T1000 (cell line): ENCODE measurements at regions not wholly inside any gene's neighbourhood (a gene's known extent, or its start where the extent isn't known, plus 50 kb on each side); places are given as distances from the start of the nearest gene placed in this dataset.
"Not testable (repeated sequence)": the region's sequence is repeated elsewhere in the genome, so short reads cannot be mapped to it uniquely, and the experiment has no call there.

Experiments
- DNase-seq: peaks from one replicate; lab custom pipeline; 2025; ENCODE audit warnings: mixed read lengths; lab: John Stamatoyannopoulos, UW

DNA sequence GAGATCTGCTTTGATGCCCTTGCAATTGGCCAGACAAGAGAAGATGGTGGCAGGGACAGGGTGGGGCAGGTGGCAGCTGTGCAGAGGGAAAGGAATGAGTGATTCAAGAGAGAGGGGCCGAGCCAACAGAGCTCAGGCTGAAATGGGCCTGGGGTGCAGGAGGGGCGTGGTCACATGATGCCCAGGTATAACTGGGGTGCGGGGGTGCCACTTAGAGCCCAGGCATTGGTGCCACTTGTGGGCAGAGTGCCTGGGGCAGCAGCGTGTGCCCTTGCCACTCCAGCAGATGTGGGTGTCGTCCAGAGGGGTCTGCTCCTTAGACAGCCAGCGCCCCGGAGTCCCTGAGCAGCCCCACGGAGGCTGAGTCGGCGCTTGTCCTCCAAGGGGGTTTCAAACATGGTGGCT is 88.7 kb downstream of the PLXNA1 start:
- DNase-seq: no peak

DNA sequence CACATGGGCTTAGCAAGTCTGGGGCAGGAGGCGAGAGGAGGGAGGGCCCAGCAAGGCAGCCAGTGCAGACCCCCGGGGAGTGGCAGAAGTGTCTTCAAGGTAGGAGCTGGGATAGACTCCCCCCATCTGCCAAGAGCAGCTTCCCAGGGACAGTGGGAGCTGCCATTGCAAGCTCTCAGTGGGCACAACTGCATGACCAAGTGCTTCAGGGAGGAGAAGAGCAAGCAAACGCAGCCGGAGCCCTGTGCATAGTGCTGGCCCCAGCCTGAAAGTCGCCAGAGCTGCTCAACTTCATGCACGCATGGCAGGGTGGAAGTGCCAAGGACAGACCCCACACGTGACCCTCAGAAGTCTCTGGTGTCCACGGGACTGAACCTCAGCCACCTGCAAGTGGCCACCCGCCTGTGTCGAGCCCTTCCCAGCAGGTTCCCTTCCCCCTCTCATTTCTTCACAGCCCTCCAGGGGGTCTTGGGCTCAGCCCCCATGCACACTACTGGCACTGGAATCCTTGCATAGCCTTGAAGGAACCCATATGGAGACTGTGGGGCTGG is 89.4 kb downstream of the PLXNA1 start:
- DNase-seq: no peak

DNA sequence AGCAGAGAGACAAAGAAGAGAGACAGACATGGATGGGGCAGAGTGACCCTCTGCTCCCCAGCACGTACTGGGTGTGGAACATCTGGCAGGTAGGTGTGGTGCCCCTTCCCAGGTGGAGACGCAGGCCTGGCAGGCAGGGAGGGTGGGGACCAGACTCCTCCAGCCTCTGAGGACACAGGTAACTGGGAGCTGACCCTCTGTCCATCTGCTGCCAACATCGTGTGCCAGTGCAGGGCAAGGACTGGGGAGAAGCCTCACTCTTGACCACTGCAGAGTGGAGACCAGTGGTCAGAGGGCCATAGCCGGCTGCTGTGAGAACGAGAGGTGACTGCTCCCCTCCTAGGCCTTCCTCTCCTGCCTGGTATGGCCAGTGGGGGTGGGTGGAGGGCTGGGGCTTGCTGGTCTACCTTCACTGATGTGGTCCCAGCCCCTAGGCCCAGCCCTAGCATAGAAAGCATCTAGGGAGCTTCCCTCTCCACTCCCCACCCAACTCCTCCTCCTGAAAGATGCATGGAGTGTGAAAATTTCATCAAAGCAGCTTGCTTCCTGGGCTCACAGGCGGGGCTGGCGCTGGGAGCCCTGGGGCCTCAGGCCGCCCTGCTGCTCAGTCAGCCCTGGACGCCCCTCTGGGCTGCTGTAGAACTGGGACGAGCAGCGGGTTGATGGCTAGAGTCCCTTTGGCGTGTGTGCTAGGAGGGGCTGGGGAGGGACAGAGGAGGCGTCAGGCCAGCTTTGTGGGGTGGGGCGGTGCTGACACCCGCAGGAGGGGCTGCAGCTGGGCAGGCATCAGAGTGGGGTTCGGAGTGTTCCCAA is 90.3 kb downstream of the PLXNA1 start:
- DNase-seq: no peak

DNA sequence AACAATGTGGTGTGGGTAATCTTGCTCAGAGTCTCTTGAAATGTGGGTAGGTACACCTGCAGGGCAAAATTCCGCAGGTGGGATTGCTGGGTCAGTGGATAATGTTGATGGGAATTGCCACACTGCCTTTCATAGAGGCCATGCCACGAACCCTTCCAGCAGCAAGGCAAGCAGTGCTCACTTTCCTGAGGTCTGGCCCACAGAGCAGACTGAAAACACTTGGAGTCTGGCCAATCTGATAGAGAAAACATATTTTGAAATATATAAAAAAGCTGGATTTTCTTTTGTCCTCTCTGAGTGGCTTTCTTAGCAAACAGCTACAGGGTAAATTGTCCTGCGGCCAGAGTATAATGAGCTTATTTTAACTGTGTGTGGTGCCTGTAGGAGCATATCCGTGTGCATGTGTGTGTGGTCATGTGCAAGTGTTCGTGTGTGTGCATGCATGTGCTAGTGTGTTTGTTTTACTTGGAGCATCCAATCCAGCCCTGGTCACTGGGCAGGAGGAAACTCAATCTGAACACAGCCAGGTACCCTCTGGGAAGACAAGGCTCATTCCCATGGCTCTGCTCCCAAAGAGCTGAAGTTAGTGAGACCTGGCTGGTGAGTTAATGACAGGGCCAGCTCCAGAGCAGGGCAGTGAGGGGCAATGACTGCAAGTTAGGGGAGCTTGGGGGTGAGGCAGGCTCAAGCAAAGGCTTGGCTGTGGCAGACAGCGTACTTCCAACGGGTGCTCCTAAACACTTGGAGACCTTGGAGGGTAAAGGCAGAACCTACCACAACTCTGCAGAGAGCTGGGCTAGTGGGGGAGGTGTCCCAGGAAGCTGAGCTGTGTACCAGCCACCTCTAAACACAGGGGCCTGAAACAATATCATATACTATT is 91.3 kb downstream of the PLXNA1 start:
- no peak for DNase-seq

DNA sequence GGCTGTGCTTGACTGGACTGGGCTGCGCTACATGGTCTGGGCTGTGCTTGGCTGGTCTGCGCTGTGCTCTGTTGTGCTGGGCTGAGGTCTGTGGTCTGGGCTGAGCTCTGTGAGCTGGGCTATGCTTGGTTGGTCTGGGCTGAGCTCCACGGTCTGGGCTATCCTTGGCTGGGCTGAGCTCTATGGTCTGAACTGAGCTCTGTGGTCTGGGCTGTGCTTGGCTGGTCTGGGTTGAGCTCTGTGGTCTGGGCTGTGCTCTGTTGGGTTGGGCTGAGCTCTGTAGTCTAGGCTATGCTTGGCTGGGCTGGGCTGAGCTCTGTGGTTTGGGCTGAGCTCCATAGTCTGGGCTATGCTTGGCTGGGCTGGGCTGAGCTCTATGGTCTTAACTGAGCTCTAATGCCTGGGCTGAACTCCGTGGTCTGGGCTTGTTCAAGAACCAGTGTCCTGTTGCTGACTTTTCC is 92.0 kb downstream of the PLXNA1 start:
- DNase-seq: no peak

DNA sequence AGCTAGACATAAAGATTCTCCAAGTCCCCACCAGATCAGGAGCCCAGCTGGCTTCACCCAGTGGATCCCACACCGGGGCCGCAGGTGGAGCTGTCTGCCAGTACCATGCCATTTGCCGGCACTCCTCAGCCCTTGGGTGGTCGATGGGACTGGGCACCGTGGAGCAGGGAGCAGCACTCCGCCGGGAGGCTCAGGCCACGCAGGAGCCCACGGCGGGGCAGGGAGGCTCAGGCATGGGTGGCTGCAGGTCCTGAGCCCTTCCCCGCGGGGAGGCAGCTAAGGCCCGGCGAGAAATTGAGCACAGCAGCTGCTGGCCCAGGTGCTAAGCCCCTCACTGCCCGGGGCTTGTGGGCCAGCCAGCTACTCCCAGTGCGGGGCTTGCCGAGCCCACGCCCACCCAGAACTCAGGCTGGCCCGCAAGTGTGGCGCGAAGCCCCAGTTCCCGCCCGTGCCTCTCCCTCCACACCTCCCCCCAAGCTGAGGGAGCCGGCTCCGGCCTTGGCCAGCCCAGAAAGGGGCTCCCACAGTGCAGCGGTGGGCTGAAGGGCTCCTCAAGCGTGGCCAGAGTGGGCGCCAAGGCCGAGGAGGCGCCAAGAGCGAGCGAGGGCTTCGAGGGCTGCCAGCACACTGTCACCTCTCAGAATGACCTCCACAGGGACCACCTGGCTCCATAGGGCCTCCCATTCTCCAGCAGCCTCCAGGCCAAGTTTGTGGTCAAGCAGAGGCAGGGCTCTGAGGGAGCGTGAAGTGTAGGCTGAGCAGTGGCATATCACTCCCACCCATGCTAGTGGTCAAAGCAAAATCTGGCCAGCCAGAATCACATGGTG is 93.5 kb downstream of the PLXNA1 start:
- DNase-seq: not testable (repeated sequence)

DNA sequence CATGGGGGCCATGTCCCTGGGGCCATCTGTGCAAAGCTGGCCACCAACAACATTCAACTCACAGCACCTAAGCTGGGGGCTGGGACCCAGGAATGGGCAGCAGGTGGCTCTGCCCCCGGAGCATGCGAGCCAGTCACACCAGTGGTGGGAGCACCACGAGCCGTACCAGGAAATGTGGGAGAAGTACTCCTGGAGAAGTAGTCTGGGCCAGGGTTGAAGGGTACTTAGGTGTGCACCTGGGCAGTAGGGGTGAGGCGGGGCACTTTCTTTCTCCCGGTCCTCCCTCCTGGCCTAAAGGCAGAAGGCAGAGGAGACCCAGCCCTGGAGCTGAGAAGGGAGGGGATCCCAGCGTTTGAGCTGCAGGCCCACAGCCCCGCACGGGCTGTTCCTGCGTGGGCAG is 94.2 kb downstream of the PLXNA1 start:
- DNase-seq: no peak

DNA sequence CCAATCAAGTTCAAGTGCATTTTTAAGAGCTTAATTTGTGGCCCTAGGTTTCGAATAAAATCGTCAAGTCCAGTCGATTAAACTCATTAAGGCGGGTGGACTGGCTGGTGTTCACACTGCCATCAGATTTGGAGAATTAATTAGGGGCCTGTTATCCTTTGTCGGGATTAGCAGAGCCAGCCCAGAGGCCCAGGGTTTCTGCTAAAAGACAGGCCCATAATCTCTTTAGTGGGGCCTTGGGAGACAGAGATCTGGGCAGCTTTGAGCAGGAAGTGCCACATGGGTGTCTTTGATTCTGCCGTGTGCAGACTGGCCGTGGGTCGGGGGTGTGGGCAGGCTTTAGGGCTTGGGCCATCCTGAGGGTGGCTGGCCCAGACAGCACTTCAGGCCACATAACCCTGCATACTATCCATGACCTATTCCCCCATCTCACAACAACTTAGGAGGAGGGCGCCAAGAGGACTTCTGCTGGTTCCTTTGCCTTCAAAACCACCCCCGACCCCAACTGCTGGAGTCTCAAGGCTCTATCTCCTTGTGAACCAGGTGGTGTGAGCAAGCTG is 94.7 kb downstream of the PLXNA1 start:
- no peak for DNase-seq

DNA sequence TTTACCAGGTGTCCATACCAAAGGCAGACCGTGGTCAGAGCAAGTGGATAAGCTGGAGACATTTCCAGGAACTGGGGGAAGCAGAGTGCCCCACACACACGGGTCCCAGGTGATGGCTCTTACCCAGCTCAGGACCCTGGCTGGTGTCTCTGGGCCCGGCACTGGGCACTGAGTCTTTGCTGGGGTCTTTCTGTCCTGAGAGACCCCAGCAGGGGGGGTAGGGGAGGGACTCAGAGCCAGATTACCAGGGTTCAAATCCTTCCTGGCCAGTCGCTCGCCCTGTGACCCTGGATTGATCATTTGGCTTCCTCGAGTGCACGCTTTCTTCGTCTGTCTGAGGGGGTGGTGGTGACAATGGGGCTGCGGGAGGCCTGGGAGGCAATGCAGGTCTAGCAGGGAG is 95.7 kb downstream of the PLXNA1 start:
- DNase-seq: no peak

DNA sequence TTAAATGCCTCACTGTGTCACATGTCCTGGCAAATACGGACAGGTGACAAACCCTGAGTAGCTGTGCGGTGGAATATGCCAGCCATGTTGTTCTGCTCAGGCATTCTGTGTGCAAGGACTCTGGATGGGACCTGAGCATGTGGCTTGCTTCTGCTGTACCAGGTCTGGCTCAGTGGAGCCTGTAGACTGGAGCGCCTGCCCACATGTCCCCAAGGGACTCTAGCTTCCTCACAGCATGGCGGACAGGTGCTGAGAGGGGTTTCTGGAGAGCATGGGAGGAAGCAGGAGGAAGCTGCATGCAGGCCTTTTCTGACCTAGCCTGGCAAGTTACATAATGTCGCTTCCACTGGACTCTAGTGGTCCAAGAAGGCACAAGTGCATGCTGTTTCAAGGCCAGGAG is 96.3 kb downstream of the PLXNA1 start:
- DNase-seq: no peak

DNA sequence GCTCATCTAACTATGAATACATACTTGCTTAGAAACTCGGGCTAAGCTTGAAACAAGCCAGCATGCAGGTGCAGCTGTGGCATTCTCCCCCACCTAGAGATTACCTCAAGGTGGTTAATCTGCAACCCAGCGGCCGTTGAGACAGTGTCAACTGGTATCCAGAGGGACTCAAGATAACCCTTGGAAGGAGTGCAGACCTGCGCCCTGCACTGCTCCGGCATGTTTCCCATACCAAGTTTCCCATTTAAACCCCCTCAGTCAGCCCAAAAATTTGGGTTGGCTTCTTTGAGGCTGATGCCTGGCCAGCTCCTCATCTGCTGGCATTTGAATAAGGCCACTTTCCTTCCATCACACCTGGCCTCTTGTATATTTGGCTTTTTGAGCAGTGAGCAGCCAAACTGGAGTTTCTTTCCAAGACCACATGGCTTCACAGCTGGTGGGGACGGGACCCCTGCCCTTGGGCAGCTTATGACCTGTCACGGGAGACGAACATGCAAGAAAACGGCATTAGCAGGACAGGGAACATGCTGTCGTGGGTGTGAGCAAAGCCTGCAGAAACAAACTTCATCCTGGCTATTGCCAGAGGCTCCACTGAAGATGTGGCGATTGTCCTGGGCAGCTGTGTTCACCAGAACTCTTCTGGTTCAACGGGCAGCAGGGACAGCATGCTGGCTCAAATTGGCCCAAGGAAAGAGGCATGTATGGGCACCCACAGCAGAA is 98.2 kb downstream of the PLXNA1 start:
- DNase-seq: no peak

DNA sequence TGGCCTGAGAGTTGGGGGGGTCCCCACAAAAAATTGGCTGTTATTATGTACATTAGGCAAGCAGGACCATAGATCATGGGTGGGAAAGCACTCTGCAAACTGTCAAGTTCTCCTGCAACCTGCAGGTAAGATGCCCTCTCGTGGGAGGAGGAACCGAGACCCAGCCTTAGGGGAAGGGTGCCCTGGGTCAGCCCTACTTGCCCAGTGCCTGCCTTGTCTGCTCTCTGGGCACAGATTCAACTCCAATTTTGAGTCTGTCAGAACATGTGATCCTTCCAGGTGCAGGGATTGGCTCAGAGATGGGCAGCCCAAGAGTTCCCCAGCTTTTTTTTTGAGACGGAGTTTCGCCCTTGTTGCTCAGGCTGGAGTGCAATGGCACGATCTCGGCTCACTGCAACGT is 99.2 kb downstream of the PLXNA1 start:
- DNase-seq: no peak

DNA sequence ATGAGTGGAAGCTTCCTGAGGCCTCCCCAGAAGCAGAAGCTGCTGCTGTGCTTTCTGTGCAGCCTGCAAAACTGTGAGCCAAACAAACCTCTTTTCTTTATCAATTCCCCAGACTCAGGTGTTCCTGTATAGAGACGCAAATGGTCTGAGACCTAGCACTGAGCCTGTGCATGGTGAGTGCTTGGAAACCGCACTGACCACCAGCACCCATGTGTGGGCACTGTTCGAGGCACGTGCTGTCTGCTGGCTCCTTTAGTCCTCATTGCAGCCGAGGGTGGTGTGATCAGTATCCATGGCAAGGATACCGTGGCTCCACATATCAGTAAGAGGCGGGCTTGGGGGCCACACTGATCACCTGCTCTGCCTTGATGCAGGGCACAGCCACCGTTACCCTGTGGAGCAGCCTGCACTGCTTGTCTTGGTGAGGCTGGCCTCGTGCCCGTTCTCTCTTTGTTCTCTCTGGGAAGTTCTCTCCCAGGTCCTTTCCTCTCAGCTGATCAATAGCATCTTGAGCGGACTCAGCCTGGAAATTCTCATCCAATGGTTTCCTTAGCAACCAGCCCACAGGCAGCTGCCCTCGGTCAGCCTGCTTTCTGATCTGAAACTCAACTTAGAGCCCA is 101.0 kb downstream of the PLXNA1 start:
- no peak for DNase-seq

DNA sequence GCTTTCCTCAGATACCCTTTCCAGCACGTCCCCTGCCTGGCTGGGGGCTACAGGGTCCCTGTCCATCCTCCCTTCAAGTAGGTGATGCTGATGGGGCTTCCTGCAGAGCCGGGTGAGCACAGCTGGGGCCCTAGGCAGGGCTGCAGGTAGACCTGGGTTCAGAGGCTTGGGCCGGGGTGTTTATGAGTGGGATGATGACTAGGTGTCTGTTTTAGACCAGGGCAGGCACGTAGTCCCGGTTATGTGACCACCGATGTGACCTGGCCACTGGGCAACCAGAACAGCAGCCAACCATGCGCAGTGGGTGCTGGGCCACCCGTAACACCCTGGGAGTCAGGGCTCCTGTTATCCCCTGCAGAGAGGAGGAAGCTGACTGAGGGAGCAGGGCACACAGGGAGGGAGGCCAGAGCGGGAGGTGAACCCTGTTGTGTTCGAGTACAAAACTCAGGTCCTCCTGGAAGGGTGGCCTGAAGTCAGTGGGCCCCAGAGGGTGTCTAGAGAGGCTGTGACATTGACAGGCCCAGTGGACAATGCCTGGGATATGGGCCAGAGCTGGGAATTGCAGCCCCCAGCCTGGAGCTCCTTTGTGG is 101.6 kb downstream of the PLXNA1 start:
- DNase-seq: no peak

DNA sequence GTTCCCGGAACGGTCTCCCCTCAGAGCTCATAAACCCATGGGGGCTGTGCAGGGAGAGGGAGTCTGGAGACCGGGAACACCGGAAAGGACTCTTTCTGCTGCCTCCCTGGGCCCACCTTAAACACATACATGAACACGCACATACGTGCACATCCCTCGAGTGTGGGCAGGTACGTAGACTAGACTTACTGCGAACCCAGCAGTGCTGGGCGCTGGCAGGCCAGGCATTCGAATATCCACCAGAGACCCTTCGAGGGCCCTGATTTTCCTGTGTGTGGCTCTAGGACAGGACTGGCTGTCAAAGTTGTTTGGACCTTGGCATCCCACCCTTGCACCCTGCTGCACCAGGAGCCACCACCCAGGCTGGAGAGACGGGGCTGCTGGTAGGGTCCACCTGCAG is 102.7 kb downstream of the PLXNA1 start:
- DNase-seq: no peak

DNA sequence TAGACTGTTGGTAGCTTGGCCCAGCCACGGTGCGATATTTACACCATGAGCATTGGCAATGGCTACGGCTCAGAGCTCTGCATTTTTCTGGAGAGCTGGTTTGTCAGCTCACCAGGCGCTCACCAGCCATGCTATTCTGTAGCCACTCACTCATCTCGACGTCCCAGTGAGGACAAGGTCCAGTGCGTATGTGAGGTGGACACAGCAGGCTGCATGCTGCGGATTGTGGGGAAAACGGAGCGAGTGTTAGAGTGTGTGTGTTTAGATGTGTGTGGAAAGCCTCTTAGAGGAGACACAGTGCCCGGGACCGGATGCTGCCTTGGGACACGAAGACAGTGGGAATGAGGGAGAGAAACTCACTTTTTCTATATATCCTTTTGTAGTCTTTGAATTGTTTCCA is 103.7 kb downstream of the PLXNA1 start:
- not testable (repeated sequence) for DNase-seq

DNA sequence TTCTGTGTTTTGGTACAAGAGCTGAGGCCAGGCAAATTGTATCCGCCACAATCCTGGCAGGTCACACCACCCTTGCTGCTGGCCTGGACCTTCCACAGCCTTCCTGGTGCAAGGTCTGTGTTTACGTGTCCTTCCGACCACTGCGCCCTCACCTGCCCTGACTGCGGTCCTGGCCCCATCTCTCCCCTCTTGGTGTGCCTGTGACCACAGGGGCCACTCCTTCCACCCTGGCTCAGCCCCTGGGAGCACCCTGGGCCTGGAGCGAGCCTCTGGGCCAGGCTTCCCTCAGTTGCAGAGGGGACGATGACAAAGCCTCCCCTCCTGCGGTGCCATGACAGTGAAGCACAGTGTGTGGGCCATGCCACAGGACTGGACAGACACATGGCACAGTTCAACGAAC is 104.5 kb downstream of the PLXNA1 start:
- DNase-seq: no peak

DNA sequence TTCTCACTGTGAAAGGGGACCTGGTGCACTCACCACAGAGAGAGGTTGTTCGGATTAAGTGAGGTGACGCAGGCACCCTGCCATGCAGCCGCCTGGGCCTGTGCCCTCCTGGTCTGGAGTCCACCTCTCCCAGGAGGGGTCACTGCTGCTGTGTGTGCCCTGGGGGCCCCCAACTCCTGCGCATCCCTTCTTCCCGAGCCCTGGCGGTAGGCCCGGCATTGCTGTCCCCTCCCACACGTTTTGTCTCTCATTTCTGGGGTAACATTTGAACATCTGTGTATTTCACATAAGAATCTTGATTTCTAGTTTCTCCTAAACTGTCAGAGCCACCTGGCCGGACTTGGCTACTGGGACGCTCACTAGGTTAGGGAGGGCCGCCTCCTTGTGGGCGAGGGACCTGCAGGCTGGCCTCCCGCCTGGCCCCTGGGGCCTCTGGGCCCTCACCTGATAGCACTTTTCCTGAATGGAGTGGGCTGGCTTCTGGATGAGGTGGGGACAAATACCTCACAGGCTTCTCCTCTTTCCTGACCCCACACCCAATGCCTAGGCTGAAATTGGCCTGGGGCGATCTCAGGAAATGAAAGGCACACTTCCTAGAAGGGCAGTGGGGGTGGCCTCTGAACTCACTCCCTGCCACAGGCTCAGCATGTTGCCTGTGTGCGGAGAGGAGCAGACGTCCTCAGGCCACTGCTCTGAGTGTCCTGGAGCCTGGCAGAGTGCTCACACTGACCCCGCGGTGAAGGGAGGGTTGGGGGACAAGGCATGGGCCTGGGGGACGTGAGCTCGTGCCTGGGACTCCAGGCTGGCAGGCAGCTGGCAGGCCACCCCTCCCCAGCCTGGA is 104.2 kb upstream of the PRR23E start:
- no peak for DNase-seq

DNA sequence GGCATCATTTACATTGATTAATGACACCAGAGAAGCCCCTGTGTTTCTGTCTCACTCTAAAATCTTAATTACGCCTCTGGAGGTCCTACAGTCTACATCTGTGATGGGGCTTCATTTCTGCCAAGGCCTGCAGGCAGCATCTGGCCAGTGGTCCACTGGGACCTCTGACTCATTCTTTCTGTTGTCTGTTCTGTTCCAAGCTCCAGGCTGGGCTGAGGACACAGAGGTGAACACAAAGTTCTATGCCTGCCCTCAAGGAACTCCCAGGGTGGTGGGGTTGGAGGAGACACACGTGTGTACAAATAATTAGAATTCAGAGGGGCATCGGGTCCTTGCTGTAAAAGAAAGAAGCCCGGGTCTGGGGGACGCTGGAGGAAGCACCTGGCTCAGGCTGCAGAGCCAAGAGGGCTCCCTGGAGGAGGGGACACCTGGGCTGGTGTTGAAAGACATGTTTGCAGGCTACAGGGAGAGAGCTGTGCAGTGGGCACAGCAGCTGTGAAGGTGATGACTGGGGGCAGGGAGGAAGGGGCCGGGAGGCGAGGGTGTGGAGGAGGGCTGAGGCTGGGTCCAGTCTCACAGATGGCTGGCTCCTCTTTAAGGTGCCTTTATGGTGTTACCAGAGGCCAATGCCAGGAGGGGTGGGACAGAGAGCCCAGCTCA is 103.3 kb upstream of the PRR23E start:
- no peak for DNase-seq
